ENCODE measurements at regions not wholly inside any gene's neighbourhood (a gene's known extent, or its start where the extent isn't known, plus 50 kb on each side); places are given as distances from the start of the nearest gene placed in this dataset.

GRCh38 chr6:126188279-126188909 lies 151.5 kb upstream of the CENPW start (continued):
- TF ChIP-seq CTBP2 (IDR thresholded peaks at IDR 0.05; ENCODE audit: borderline replicate concordance, insufficient read depth, insufficient read length, low read length), result no peak
- no peak for TF ChIP-seq GABPA (IDR thresholded peaks at IDR 0.05; ENCODE audit: borderline replicate concordance, insufficient read depth, low read length)
- no peak for TF ChIP-seq EGR1 (IDR thresholded peaks at IDR 0.05; ENCODE audit: borderline replicate concordance, low read depth, low read length)
- TF ChIP-seq PHF8 (conservative IDR thresholded peaks at IDR 0.05; ENCODE audit: low read depth, low read length), result no peak
- no peak for TF ChIP-seq EZH2 (IDR thresholded peaks at IDR 0.05; ENCODE audit: low read depth, low read length, severe bottlenecking)
- TF ChIP-seq USF2 (IDR thresholded peaks at IDR 0.05; ENCODE audit: low read length), result no peak

All from H1 (cell line).